MV-4-11 (cell line): ENCODE measurements at regions not wholly inside any gene's neighbourhood (a gene's known extent, or its start where the extent isn't known, plus 50 kb on each side); places are given as distances from the start of the nearest gene placed in this dataset.
A peak's percentile ranks its signal among the peaks of the same experiment; 100 is the strongest.
"Not testable (repeated sequence)": the region's sequence is repeated elsewhere in the genome, so short reads cannot be mapped to it uniquely, and the experiment has no call there.

Source experiments
- DNase-seq: peaks from one replicate; lab custom pipeline; 2025; lab: John Stamatoyannopoulos, UW

DNA sequence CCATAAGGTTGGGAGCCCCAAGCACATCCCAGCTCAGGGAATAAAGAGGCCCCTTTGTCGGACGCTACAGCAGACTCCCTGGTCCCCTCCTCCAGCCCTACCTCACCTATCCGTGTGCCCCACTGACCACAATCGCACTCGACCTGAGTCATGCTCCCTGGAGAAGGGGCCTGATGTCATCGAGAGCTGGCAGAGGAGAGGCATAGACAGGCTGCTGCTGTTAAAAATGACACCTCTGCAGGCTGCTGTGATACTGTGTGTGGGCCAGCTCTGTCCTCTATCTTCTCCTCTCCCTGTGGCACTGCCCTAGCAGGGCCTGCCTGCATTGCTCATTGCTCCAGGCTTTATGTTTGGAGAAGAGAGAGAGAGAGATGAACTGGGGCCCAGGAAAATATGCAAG is 123.4 kb upstream of the SYT13 start:
- no peak for DNase-seq

DNA sequence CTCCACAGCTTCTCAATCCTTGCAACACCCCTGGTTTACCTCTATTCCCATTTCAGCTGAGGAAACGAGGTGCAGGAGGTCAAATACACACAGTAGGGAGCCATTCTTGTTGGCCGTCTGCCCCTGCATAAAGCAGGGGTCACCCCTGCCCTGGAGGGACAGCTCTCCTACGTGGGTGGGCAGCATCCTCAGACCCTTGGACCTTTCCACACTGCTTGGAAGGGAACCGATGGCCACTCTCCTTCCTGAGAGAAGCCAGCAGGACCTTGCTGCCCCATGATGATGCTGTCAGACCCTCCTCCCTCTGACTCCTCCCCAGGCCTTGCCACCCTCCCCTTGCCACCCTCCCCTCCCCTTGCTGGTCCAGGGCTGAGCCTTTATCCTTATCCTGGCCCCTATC is 121.1 kb upstream of the SYT13 start:
- no peak for DNase-seq

DNA sequence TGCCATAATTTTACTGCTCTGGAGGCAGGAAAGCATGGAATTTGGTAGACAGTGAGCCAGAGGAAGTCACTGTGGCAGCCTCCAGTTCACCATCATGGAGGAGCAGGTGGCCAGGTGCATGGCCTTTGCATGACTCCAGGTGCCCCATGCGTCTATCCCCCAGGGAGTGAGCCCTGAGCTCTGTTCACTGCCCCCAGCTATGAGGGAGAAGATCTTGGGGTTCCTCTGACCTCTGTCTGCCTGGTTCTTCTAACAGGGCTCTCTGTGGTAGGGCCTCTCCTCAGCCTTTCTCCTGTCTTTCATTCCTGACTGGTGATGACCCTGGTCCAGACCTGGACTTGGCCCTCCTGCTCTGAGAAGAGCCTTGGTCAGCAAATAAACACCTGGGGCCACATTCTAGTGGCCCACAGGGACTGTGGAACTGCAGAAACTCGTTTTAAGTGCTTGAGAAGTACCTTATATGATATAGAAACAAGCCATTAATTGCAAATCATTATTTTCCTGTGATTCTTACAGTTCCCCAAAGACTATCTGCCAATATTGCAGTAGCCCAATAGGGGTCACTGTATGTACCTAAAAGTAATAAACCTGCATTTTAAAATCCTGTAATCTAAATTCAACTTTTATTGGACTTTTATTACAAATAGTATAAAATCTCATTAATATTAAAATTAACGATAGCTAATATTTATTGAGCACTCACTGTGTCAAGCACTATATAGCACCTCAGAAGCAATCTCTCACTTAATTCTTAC is 120.0 kb upstream of the SYT13 start:
- DNase-seq: peak; percentile 21

DNA sequence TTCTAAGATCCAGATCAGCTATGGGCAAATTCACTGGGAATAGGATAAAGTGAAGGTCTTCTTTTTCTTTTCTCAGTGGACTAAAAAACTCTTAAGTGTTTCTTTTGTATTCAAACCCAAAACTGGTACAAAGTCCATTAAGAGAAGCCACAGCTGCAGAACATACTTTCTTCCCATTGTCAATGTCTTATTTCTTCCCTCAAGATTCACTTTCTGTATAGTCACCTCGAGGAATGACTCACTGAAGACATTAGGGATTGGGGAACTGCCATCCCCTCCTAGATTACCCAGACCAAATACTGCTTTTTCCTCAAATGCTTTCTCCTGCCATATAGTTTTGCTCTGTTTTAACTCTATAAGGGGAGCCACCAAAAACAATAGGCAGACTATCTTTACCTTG is 117.4 kb upstream of the SYT13 start:
- not testable (repeated sequence) for DNase-seq

DNA sequence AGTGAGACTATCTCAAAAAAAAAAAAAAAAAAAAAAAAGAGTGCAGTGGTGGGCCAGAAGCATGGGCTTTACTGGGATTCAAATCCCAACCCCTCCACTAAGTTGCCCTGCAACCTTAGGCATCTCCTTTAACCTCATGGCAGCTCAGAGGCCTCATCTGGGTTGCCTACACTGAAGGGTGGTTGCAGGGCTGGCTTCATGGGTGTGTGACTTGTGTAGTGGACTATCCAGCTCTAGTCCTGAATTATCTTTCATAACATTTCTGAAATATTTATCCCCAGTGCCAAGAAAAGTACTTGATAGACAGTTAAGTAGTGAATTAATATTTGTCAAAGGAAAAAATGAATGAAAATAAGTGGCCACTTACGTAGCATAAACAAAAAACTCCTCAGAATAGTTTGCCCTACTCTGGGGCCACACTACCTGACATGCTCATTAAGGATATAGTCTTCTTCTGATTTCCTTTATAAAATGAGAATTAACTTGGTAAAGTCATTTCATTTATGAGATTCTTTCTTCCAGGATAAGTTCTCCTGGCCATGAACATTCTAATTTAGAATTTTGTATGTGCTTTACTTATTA is 116.0 kb upstream of the SYT13 start:
- DNase-seq: no peak

DNA sequence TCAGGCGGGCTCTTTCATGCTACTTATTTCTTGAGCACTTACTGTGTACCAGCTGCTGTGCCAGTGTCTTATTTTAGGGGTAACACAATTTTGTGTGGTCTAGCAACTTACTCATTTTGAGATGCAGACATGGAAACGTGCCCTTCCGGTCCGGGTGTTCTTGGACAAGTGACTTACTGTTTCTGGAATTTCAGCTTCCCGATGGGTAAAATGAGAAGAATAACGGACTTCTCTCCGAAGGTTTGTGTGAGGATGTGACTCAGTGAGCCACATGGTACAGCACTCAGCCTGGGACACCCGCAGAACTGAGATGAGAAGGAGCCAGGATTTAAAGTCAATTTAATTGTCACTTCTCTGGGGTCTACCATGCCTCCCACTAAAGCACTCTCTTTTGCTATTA is 114.5 kb upstream of the SYT13 start:
- DNase-seq: no peak

DNA sequence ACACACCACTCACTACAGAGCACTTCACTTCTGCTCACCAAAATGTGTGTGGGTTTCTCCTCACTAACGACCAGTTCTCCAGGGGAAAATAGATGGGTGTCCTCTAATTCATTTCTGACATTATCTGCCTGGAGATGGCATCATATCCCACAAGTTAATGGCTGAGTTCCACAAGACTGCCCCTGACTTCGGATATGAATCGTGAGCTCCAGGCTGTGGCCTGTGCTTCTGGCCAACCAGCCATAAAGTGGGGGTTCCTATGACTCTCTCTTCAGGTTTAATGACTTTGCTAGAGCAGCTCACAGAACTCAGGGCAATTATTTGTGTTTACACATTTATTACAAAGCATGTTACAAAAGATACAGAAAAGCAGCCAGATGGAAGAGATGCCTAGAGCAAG is 113.0 kb upstream of the SYT13 start:
- no peak for DNase-seq

DNA sequence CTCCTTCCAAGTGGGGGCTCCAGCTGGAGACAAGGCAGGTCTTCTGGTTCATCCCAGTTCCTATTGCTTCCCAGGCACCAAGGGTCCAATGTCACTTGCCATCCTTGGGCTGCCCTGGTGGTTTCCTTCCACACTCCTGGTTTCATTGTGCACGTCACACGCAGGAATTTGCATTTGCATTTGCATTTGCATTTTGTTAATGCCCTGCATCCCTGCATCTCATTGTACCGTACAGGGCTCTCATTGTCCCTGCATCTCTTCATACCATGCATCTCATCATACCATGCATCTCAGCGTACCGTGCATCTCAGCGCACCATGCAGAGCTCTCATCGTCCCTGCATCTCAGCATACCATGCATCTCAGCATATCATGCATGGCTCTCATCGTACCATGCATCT is 112.2 kb upstream of the SYT13 start:
- DNase-seq: no peak

DNA sequence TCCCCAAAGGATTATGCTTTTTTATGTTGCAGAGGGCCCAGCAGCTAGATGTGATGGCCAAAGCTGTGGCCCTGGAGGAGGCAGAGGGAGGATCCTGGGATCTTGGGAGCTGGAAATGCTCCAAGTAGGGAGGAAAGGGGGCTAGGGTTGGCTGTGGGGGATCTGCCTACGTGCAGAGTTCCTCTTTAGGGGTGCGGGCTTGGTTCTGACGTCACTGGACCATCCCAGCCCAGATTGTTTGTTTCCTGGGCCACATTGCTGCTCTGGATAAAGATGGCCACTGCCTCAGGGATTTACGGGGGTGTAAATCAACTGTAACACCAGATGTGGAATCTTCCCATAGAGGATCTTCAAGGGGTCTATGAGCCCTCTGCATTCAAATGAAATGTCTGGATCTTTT is 110.3 kb upstream of the SYT13 start:
- DNase-seq: no peak

DNA sequence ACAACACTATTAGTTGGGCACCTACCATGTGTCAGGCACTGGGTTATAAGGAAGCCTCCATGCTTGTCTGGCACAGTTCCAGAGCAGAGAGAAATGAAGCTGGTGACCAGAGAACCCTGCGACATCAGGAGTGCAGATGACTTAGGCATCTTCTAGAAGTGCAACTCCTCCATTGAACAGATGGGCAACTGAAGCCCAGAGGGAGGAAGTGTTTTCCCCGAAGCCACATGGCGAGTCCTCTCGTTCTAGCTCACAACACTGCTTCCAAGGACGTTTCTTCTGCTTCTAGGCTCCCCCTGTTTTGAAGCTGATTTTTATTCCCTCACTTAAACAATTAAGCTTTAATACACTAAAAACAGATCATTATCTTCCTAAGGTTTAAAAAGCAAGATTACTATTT is 109.8 kb upstream of the SYT13 start:
- peak; percentile 35 for DNase-seq

DNA sequence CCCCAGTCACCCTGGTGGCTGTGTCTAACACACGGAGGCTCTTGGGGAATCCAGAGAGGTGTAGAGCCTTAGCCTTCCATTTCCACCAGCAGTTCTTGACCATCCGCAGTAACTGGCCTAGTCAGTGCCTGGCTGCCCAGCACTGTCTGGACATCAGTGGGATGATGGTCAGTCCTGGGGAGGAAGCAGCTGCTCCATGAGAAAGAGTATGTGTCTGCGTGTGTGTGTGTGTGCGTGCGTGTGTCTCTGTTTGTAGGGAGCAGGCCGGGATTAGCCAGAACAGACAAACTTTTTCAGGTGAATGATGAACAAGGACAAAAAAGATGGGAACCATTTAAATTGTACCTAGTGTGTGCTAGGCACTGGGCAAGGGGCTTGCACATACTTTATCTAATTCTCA is 109.3 kb upstream of the SYT13 start:
- DNase-seq: no peak

DNA sequence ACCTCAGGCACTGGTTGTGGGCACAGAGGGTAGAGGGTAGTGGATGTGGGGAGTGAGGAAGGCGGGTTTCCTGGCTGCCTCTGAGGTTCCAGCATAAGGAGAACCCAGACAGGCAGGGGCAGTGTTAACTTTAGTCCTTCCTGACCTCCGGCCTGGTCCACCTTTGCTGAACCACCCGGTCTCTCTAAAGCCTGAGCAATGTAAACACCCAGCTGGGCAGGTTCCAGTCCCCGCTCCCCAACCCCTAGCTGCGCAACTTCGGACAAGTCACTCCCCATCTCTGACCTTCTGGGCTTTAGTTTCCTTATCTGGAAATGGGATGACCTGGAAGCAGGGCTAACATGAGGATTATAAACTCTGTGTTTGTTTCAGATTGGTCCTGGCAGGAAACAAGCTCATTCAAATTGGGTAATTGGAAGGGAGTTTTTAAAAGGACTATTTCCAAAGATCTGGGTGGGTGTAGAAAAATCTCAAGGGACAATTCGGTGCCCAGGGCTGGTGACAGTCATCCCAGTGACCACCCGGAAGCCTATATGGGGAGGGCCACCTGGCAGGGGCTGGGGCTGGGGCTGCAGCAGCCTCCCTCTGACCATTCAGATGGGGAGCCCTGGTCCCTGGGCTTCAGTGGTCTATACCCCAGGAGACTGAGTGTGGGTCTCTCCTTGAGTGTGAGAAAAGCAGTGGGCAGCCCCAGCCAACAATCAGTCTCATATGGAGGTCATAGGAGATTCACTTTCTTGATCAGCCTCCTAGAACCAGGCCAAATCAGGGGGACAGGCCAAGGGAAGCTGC is 108.3 kb upstream of the SYT13 start:
- no peak for DNase-seq

DNA sequence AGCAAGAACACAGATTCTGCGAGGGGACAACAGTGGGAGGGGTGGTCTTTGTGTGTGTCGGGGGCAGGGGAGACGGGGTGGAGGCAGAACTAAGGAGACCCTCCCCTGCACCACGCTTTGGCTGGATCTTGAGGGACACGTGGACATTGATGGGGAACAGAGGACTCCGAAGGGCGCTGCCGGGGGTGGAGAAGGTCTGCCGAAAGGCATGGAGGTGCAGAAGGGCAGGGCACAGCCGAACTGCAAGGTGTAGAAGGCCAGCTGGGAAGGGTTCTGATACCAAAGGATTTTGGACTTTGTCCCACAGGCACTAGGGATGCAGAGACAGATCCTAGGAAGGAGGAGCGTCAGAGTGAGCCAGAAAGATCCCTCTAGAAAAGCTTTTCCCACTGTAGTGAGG is 107.7 kb upstream of the SYT13 start:
- no peak for DNase-seq

DNA sequence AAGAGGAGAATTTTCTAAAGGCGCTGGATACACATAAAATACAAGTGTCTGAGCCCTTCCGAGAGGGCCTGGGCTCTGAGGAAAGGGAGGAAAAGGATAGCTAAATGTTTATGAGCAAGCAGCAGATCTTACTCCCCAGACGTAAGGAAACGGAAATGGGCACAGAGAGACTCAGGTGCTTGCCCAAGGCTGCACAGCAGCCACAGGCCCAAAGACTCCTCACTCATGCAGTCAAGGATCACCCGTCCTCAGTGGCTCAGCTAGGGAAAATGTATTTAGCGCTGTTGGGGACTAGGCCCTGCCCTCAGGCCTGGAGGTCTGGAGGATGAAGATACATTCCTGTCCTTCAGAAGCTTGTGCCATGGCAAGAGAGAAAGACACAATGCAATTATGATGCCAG is 107.2 kb upstream of the SYT13 start:
- no peak for DNase-seq

DNA sequence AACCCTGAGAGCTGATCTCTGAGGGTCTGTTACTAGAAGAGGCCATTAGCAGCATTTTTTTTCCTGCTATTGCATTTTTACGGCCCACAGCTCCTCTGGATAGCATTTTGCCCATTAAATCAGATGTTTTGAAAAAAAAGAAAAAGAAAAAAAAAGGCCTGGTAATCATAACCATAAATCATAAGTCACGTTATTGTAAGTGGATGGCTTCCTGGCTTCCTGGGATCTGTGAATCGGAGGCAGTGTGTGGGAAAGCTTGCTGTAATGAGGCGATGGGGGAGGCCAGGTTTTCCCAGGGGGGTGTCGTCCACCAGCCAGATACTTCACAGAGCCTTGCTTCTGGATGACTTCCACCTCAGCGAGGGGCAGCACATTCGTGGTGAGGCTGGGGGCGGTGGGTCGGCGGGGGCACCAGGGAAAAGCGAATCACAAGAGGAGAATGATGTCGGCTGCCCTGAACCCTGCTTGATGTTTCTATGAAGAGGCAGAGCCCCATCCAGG is 106.5 kb upstream of the SYT13 start:
- DNase-seq: no peak

DNA sequence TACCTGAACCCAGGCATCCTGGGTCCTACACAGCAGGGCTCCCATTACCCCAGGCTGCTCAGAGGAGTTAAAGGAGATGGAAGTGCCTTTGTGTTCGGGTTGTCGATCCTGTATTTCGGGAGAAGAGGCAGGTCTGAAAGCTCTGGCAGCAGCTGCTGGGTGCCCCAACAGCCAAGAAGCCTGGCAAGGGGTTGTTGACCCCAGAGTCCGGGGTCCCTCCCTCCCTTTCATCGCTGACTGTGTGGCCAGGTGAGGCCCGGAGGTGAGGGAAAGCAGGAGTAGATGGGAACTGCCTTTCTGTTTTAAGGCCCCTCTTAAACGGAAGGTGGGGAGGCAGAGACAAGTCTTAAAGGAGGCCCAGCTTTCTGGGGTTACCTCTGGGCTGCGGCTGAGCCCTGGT is 106.0 kb upstream of the SYT13 start:
- no peak for DNase-seq

DNA sequence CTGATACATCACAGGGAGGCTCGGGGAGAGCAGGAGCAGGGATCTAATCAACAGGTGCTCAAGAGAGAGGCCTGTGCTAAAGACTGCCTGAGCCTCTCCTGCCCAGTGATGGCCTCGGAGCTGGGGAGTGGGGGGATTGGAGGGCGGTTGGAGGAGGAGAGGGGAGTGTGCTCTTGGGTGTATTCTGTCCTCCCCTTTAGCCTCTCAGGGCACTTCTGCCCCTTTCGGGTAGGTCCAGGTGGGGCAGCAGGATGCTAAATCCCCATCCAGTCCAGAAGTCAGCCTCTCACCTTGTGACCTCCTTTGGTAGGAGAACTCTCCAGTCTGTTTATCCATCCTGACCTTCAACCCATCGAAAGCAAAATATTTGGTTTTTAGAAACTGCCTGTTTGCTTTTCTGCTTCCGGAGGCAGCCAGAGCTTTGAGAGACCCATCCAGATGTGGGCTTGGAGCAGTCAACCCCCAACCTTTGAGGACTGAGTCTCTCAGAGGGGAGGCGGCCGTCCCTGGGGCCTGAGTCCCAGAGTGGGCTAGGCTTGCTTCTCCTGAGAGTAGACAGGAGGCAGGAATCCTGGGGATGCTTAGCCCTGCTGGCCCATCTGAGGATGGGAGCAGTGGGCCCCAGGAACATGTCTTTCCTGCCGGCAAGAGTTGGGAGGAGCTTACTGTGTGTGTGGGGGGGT is 105.2 kb upstream of the SYT13 start:
- no peak for DNase-seq

DNA sequence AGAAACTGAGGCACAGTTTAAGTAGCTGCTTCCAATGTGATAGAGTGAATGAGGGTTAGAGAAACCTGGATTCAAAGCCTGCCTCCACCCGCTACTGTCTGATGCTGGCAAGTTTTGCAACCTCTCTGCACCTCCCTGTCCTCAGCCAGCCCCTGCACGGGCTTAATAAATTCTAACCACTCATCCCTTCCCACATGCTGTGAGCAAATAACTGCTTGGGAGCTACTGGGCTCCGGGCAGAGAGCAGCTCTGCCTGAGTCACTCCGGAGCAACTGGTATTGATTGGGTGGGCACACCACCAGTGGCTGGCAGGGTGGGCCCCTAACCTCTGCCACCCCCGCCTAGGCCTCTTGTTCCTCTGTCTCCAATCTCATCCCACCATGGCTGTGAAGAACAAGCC is 104.3 kb upstream of the SYT13 start:
- DNase-seq: no peak

DNA sequence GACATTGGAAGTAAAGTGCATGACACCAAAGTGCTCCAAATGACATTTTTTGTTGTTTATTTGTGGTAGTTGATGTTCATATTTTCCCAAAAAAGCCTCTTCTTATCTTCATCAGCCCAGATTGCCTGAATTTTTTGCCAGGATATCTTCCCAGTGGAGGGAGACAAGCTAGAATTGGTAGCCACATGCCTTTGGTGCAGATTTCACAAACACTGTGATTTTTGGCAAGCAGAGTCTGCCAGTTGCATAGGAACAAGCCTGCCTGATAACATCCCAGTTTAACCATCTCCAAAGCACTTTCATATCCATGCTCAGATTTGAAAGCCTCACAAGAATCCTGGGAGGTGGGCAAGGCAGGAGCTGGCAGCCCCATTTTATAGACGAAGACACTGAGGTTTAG is 102.3 kb upstream of the SYT13 start:
- no peak for DNase-seq

DNA sequence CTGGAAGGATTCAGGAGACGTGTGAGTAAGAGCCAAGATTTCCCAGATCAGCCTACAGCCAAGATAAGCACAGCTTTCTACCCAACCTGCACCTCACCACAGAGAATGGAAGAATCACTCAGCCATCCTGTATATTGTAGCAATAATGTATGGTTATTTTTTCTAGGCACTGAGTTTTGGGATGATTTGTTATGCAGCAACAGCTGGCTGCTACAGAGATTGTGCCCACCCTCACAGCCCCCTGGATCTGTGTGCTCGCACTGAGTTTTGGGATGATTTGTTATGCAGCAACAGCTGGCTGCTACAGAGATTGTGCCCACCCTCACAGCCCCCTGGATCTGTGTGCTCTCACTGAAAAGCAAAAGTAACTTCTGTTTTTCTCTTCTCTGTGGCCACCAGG is 101.7 kb upstream of the SYT13 start:
- DNase-seq: not testable (repeated sequence)

DNA sequence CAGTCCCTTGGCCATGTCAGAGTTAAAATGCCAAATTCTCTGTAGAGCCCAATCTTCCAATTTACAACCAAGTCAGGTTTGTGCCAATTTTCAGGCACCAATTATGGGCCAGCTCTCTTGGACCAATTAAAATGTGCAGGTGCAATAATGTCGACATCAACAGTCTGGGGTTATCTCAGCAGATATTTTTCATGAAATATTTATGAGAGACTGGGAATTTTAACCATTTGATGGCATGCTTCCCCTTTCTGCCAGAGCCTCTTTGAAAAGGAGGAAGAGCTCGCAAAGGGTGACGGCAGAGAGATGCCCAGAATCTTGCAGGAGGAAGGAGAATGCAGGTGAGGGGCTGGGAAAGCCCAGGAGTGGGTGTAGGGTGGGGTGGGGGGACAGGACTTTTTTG is 100.8 kb upstream of the SYT13 start:
- DNase-seq: no peak

DNA sequence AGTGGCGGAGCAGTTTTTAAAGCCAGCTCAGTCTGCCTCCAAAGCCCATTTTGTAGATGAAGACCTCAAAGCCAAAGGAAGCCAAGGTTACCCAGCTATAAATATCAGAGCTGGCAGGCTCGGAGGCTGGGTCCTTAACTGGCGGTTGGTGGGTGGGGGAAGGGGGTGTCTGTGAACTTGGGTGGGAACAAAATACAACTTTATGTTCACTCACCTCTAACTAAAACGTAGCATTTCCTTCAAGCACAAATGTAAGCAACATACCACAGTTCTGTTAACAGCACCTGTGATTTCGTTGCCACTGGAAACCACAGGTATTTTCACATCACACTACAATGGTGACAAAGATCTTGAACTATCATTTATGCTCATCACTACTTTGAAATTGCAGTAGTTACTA is 99.7 kb upstream of the SYT13 start:
- DNase-seq: no peak

DNA sequence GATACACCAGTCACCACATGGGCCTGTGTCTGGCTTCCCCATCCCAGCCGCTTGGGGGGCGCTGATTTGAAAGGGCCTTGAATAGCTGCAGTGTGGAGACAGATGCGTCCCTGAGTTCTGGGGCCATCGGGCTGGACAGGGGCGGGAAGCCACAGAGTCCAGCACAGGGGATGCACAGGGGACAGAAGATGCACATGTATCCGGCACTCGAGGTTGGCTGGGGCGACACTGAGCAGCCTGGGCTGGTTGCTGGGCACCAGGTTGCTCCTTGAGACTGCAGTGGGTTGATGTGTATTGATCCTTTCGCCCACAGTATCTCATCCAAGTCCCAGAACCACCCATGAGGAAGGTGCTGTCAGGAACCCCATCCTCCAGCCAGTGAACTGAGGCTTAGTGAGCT is 99.3 kb upstream of the SYT13 start:
- no peak for DNase-seq
